MM.1S (cell line): ENCODE measurements at regions not wholly inside any gene's neighbourhood (a gene's known extent, or its start where the extent isn't known, plus 50 kb on each side); places are given as distances from the start of the nearest gene placed in this dataset.

ENCODE experiments used
- DNase-seq: peaks from one replicate; pipeline ENCODE4 v3.0.0-alpha.2; 2015
- H2AFZ ChIP-seq: fragments of 300-600 bp; sonication (generic); 2 replicates; pipeline ENCODE4 v1.6.0; 2016; ENCODE audit warnings: antibody characterized with exemption, low read length
- H3F3A ChIP-seq: fragments of 300-600 bp; sonication (generic); 2 replicates; pipeline ENCODE4 v1.6.1; 2016; ENCODE audit warnings: mild to moderate bottlenecking, antibody characterized with exemption, low read length, moderate library complexity, mixed read lengths; ENCODE audit not compliant: insufficient read depth
- H3K27ac ChIP-seq: fragments of 300-600 bp; sonication (generic); 2 replicates; pipeline ENCODE4 v1.5.1; 2016; ENCODE audit warnings: mild to moderate bottlenecking, low read length
- H3K27me3 ChIP-seq: fragments of 300-600 bp; sonication (generic); replicated peaks from 2 replicates; pipeline ENCODE4 v1.6.0; 2016; ENCODE audit warnings: low read length; ENCODE audit not compliant: insufficient read depth
- H3K36me3 ChIP-seq: fragments of 300-600 bp; sonication (generic); replicated peaks from 2 replicates; pipeline ENCODE4 v1.6.1; 2016; ENCODE audit warnings: mild to moderate bottlenecking, low read length, mixed read lengths; ENCODE audit not compliant: insufficient read depth
- H3K4me1 ChIP-seq: fragments of 300-600 bp; sonication (generic); 2 replicates; pipeline ENCODE4 v1.6.1; 2016; ENCODE audit warnings: low read length, mixed read lengths
- H3K4me2 ChIP-seq: fragments of 300-600 bp; sonication (generic); 2 replicates; pipeline ENCODE4 v1.6.0; 2016; ENCODE audit warnings: low read depth, low read length
- H3K4me3 ChIP-seq: fragments of 300-600 bp; sonication (generic); 2 replicates; pipeline ENCODE4 v1.5.1; 2016; ENCODE audit warnings: low read length, mixed read lengths
- H3K79me2 ChIP-seq: fragments of 300-600 bp; sonication (generic); 2 replicates; pipeline ENCODE4 v1.6.1; 2016; ENCODE audit warnings: mixed run types, low read length, mixed read lengths
- H3K9ac ChIP-seq: fragments of 300-600 bp; sonication (generic); 2 replicates; pipeline ENCODE4 v1.6.1; 2016; ENCODE audit warnings: low read length, mixed read lengths
- H3K9me2 ChIP-seq: fragments of 300-600 bp; sonication (generic); replicated peaks from 2 replicates; pipeline ENCODE4 v1.6.1; 2016; ENCODE audit warnings: mild to moderate bottlenecking, low read length, mixed read lengths; ENCODE audit not compliant: insufficient read depth
- H3K9me3 ChIP-seq: fragments of 300-600 bp; sonication (generic); replicated peaks from 2 replicates; pipeline ENCODE4 v1.6.1; 2016; ENCODE audit warnings: mild to moderate bottlenecking, low read length, mixed read lengths; ENCODE audit not compliant: insufficient read depth
- H4K20me1 ChIP-seq: fragments of 300-600 bp; sonication (generic); 2 replicates; pipeline ENCODE4 v1.6.1; 2016; ENCODE audit warnings: mild to moderate bottlenecking, low read length, moderate library complexity, mixed read lengths; ENCODE audit not compliant: insufficient read depth
- EZH2 ChIP-seq: fragments of 300-600 bp; sonication (generic); optimal IDR thresholded peaks from 2 replicates; pipeline ENCODE3; 2017; ENCODE audit warnings: low read depth, mild to moderate bottlenecking, antibody characterized with exemption, low read length, mixed read lengths
- EZH2phosphoT487 ChIP-seq: fragments of 300-600 bp; sonication (generic); IDR thresholded peaks from 2 replicates; pipeline ENCODE4 v1.6.1; 2018; ENCODE audit warnings: antibody characterized with exemption, low read length
- TF ChIP-seq, protein P1 (sequence below): fragments of 300-600 bp; sonication (generic); IDR thresholded peaks from 2 replicates; pipeline ENCODE4 v1.5.1; 2016; ENCODE audit warnings: antibody characterized with exemption, low read length, mixed read lengths

GRCh38 chr20:53660947-53661381 is 67.3 kb upstream of the ZNF217 start:
- Histone ChIP-seq H3K27ac (peak overlapping the region; percentile 87), H3F3A (peaks cover 29% of the 10 kb centered on the region), H3K36me3 (no peaks in the 10 kb centered on the region), H4K20me1 (no peaks in the 10 kb centered on the region), H3K27me3 (no peaks in the 10 kb centered on the region), H3K4me1 (peaks cover 26% of the 10 kb centered on the region), H3K9ac (peak overlapping the region; percentile 59), H3K79me2 (peaks cover 18% of the 10 kb centered on the region), H2AFZ (peak overlapping the region; percentile 80), H3K9me2 (no peaks in the 10 kb centered on the region), H3K4me2 (peak overlapping the region; percentile 82), H3K9me3 (no peaks in the 10 kb centered on the region), H3K4me3 (peak overlapping the region; percentile 61)
- TF ChIP-seq EZH2, result no peak
- TF ChIP-seq, protein P1, sequence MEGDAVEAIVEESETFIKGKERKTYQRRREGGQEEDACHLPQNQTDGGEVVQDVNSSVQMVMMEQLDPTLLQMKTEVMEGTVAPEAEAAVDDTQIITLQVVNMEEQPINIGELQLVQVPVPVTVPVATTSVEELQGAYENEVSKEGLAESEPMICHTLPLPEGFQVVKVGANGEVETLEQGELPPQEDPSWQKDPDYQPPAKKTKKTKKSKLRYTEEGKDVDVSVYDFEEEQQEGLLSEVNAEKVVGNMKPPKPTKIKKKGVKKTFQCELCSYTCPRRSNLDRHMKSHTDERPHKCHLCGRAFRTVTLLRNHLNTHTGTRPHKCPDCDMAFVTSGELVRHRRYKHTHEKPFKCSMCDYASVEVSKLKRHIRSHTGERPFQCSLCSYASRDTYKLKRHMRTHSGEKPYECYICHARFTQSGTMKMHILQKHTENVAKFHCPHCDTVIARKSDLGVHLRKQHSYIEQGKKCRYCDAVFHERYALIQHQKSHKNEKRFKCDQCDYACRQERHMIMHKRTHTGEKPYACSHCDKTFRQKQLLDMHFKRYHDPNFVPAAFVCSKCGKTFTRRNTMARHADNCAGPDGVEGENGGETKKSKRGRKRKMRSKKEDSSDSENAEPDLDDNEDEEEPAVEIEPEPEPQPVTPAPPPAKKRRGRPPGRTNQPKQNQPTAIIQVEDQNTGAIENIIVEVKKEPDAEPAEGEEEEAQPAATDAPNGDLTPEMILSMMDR, result peak; percentile 39
- TF ChIP-seq EZH2phosphoT487, result no peak
- DNase-seq, result peak; percentile 86

DNA sequence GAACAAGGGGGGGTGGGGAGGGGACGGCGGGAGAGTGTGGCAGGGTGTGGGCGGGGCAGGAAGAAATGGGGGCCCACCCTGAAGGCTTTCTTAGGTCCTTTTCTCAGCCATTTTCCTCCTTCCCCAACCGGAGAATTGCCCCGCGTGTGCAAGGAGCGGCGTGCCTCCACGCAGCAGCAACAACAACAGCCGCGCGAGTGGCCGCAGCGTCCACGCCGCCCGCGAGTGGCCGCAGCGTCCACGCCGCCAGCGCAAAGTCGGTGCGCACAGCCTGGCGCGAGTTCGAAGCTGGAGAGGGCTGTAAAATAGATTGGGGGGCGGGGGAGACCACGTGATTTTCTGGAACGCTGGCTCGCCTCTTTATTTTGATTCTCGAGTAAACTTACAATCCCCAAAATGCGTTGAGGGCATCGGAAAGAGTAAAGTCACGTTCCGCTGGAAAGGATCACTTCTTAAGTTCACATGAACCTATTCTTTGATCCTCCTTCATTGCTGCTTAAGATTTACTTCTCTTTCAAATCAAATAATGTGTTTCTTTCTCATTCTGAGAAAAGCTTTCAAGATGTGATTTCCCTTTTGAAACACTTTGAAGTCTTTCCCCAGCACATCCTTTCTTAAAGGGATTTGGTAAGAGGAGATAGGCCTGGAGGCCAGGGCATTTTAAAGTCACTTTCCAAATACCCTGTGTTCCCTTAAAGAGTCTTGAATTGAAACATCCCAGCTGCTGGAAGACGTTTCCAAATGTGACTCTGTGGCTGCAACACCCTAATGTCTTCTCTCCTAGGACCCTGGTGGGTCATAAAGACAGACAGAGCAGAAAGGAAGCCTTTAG is 66.7 kb upstream of the ZNF217 start:
- H2AFZ ChIP-seq, result peak overlapping the region; percentile 80
- peaks cover 22% of the 10 kb centered on the region for H3K79me2 ChIP-seq
- peak overlapping the region; percentile 82 for H3K4me2 ChIP-seq
- H3K27me3 ChIP-seq, result no peaks in the 10 kb centered on the region
- DNase-seq, result peak; percentile 44
- peaks cover 35% of the 10 kb centered on the region for H3F3A ChIP-seq
- H3K27ac ChIP-seq, result peak overlapping the region; percentile 87
- H3K4me3 ChIP-seq, result peak overlapping the region; percentile 61
- H3K4me1 ChIP-seq, result peaks cover 28% of the 10 kb centered on the region
- H3K36me3 ChIP-seq, result no peaks in the 10 kb centered on the region
- no peaks in the 10 kb centered on the region for H4K20me1 ChIP-seq
- H3K9me2 ChIP-seq, result no peaks in the 10 kb centered on the region
- no peaks in the 10 kb centered on the region for H3K9me3 ChIP-seq
- TF ChIP-seq EZH2phosphoT487, result no peak
- TF ChIP-seq, protein P1, result no peak
- no peak for TF ChIP-seq EZH2
- peak overlapping the region; percentile 59 for H3K9ac ChIP-seq

DNA sequence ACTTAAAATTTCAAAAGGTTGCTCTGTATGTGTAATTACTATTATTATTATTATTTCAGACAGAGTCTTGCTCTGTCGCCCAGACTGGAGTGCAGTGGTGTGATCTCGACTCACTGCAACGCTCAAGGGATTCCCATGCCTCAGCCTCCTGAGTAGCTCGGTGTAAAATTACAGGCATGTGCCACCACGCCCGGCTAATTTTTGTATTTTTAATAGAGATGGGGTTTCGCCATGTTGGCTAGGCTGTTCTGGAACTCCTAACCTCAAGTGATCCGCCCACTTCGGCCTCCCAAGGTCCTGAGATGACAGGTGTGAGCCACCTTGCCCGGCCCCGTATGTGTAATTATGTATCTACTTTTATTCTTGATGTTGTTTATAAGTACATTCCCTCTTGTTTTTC is 65.3 kb upstream of the ZNF217 start:
- Histone ChIP-seq H3K27ac (no peak overlapping the region), H3K4me3 (no peak overlapping the region), H2AFZ (no peak overlapping the region), H4K20me1 (no peaks in the 10 kb centered on the region), H3K9ac (no peak overlapping the region), H3K27me3 (no peaks in the 10 kb centered on the region), H3K9me3 (no peaks in the 10 kb centered on the region), H3K4me2 (no peak overlapping the region), H3K36me3 (no peaks in the 10 kb centered on the region), H3K4me1 (peaks cover 31% of the 10 kb centered on the region), H3K79me2 (peaks cover 33% of the 10 kb centered on the region), H3F3A (peaks cover 41% of the 10 kb centered on the region), H3K9me2 (no peaks in the 10 kb centered on the region)
- DNase-seq, result no peak
- TF ChIP-seq EZH2, result no peak
- TF ChIP-seq EZH2phosphoT487, result no peak
- TF ChIP-seq, protein P1, result no peak
